ENCODE measurements at regions not wholly inside any gene's neighbourhood (a gene's known extent, or its start where the extent isn't known, plus 50 kb on each side); places are given as distances from the start of the nearest gene placed in this dataset.

GRCh38 chr3:99172736-99173657, 271.5 kb upstream of the DCBLD2 start:
- H3K9me3 ChIP-seq (ENCODE audit: control insufficient read depth, low read length), result no peaks in the 10 kb centered on the region
- no peaks in the 10 kb centered on the region for H3K27me3 ChIP-seq (ENCODE audit: control insufficient read depth in 1 of 2, insufficient read depth in 2 of 2, low read length in 1 of 2)
- H3K4me3 ChIP-seq (ENCODE audit: low read length in 2 of 2), result no peak overlapping the region
- intact Hi-C loops (cut with DNase I), result loop anchor here (2.0 to 5.0 kb wide), 2 partner anchors 146 to 148 kb away; no protein-coding TSS in a partner anchor
- no peaks in the 10 kb centered on the region for H3K36me3 ChIP-seq (ENCODE audit: control insufficient read depth in 1 of 2, insufficient read depth in 2 of 2, low read length in 1 of 2)
- no peaks in the 10 kb centered on the region for H3K4me1 ChIP-seq (ENCODE audit: control insufficient read depth in 1 of 2, insufficient read depth in 2 of 2, low read length in 2 of 2)
- DNase-seq (peak; percentile 62 to 67), ATAC-seq (ENCODE audit: low FRiP score) (no peak)
- 56 to 57% methylated on average over 5 of the region's 5 CpGs for WGBS, 2 donors
- no peak overlapping the region for H3K27ac ChIP-seq (ENCODE audit: low read depth in 1 of 2, low read length in 2 of 2)

DNA sequence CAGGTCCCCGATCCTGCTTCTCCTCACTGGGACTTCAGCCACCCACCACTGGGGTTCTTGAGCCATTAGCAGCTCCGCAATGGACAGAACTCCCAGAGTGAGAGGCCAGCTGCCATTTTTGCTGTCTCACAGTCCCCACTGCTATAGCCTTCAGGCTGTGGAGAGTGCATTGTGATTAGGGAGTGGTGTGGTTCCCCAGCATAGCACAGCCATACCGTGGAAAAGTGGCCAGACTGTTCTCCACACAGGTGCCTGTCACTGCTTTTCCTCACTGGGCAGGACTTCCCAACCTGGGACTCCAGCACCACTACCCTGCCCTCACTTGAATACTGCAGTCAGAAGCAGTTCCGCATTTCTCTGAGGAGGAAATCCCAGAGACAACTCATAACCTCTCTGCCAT, 270.3 kb upstream of the DCBLD2 start:
- no peak overlapping the region for H3K4me3 ChIP-seq (ENCODE audit: low read length in 2 of 2)

GRCh38 chr3:99170867-99171517, 269.5 kb upstream of the DCBLD2 start:
- no peaks in the 10 kb centered on the region for H3K36me3 ChIP-seq (ENCODE audit: control insufficient read depth in 1 of 2, insufficient read depth in 2 of 2, low read length in 1 of 2)
- 97 to 100% methylated on average over 6 of the region's 6 CpGs for WGBS, 2 donors
- peak in 1 of 2 donors; percentile 27 for DNase-seq
- no peaks in the 10 kb centered on the region for H3K9me3 ChIP-seq (ENCODE audit: control insufficient read depth, low read length)
- ATAC-seq (ENCODE audit: low FRiP score), result no peak
- no peaks in the 10 kb centered on the region for H3K27me3 ChIP-seq (ENCODE audit: control insufficient read depth in 1 of 2, insufficient read depth in 2 of 2, low read length in 1 of 2)
- H3K27ac ChIP-seq (ENCODE audit: low read depth in 1 of 2, low read length in 2 of 2), result no peak overlapping the region
- no peaks in the 10 kb centered on the region for H3K4me1 ChIP-seq (ENCODE audit: control insufficient read depth in 1 of 2, insufficient read depth in 2 of 2, low read length in 2 of 2)
- intact Hi-C loops (cut with DNase I), result loop anchor here in 1 of 2 donors (5.0 kb wide), 1 partner anchor 144 kb away; no protein-coding TSS in a partner anchor
- no peak overlapping the region for H3K4me3 ChIP-seq (ENCODE audit: low read length in 2 of 2)

More for the DNA sequence above, 270.3 kb upstream of the DCBLD2 start:
- no peak overlapping the region for H3K27ac ChIP-seq (ENCODE audit: low read depth in 1 of 2, low read length in 2 of 2)
- H3K9me3 ChIP-seq (ENCODE audit: control insufficient read depth, low read length), result no peaks in the 10 kb centered on the region
- H3K4me1 ChIP-seq (ENCODE audit: control insufficient read depth in 1 of 2, insufficient read depth in 2 of 2, low read length in 2 of 2), result no peaks in the 10 kb centered on the region
- peak in 1 of 2 donors; percentile 17 for DNase-seq
- H3K27me3 ChIP-seq (ENCODE audit: control insufficient read depth in 1 of 2, insufficient read depth in 2 of 2, low read length in 1 of 2), result no peaks in the 10 kb centered on the region
- intact Hi-C loops (cut with DNase I), result loop anchor here (2.0 to 5.0 kb wide), 2 partner anchors 144 to 147 kb away; no protein-coding TSS in a partner anchor
- 95 to 97% methylated on average over 4 of the region's 4 CpGs for WGBS, 2 donors
- ATAC-seq (ENCODE audit: low FRiP score), result no peak
- H3K36me3 ChIP-seq (ENCODE audit: control insufficient read depth in 1 of 2, insufficient read depth in 2 of 2, low read length in 1 of 2), result no peaks in the 10 kb centered on the region

GRCh38 chr3:99167071-99167470, 265.6 kb upstream of the DCBLD2 start:
- Histone ChIP-seq H3K4me3 (ENCODE audit: low read length in 2 of 2) (no peak overlapping the region), H3K27ac (ENCODE audit: low read depth in 1 of 2, low read length in 2 of 2) (no peak overlapping the region), H3K27me3 (ENCODE audit: control insufficient read depth in 1 of 2, insufficient read depth in 2 of 2, low read length in 1 of 2) (no peaks in the 10 kb centered on the region), H3K9me3 (ENCODE audit: control insufficient read depth, low read length) (no peaks in the 10 kb centered on the region), H3K36me3 (ENCODE audit: control insufficient read depth in 1 of 2, insufficient read depth in 2 of 2, low read length in 1 of 2) (no peaks in the 10 kb centered on the region), H3K4me1 (ENCODE audit: control insufficient read depth in 1 of 2, insufficient read depth in 2 of 2, low read length in 2 of 2) (no peaks in the 10 kb centered on the region)
- DNase-seq (no peak), ATAC-seq (ENCODE audit: low FRiP score) (no peak)
- intact Hi-C loops (cut with DNase I), result no loop called here

- DNase-seq (peak in 1 of 2 donors; percentile 26), ATAC-seq (ENCODE audit: low FRiP score) (no peak)
- H3K36me3 ChIP-seq (ENCODE audit: control insufficient read depth in 1 of 2, insufficient read depth in 2 of 2, low read length in 1 of 2), result no peaks in the 10 kb centered on the region
- no peaks in the 10 kb centered on the region for H3K9me3 ChIP-seq (ENCODE audit: control insufficient read depth, low read length)
- intact Hi-C loops (cut with DNase I), result no loop called here
- H3K27ac ChIP-seq (ENCODE audit: low read depth in 1 of 2, low read length in 2 of 2), result no peak overlapping the region
- H3K4me1 ChIP-seq (ENCODE audit: control insufficient read depth in 1 of 2, insufficient read depth in 2 of 2, low read length in 2 of 2), result no peaks in the 10 kb centered on the region
- 94 to 95% methylated on average over 3 of the region's 3 CpGs for WGBS, 2 donors
- H3K4me3 ChIP-seq (ENCODE audit: low read length in 2 of 2), result no peak overlapping the region
- no peaks in the 10 kb centered on the region for H3K27me3 ChIP-seq (ENCODE audit: control insufficient read depth in 1 of 2, insufficient read depth in 2 of 2, low read length in 1 of 2)
Observed at GRCh38 chr3:99163314-99163713, 261.8 kb upstream of the DCBLD2 start.

- H3K4me1 ChIP-seq (ENCODE audit: control insufficient read depth in 1 of 2, insufficient read depth in 2 of 2, low read length in 2 of 2), result no peaks in the 10 kb centered on the region
- no peak overlapping the region for H3K4me3 ChIP-seq (ENCODE audit: low read length in 2 of 2)
- peak in 1 of 2 donors; percentile 24 for DNase-seq
- H3K27ac ChIP-seq (ENCODE audit: low read depth in 1 of 2, low read length in 2 of 2), result no peak overlapping the region
- no peaks in the 10 kb centered on the region for H3K27me3 ChIP-seq (ENCODE audit: control insufficient read depth in 1 of 2, insufficient read depth in 2 of 2, low read length in 1 of 2)
- H3K36me3 ChIP-seq (ENCODE audit: control insufficient read depth in 1 of 2, insufficient read depth in 2 of 2, low read length in 1 of 2), result no peaks in the 10 kb centered on the region
- intact Hi-C loops (cut with DNase I), result no loop called here
- ATAC-seq (ENCODE audit: low FRiP score), result no peak
- H3K9me3 ChIP-seq (ENCODE audit: control insufficient read depth, low read length), result peaks cover 3% of the 10 kb centered on the region
Observed at GRCh38 chr3:99159220-99159762, 257.8 kb upstream of the DCBLD2 start.

- no peak for ATAC-seq (ENCODE audit: low FRiP score)
- H3K4me3 ChIP-seq (ENCODE audit: low read length in 2 of 2), result no peak overlapping the region
- WGBS, 2 donors, result 84 to 87% methylated on average over 1 of the region's 1 CpG
- no peaks in the 10 kb centered on the region for H3K9me3 ChIP-seq (ENCODE audit: control insufficient read depth, low read length)
- H3K4me1 ChIP-seq (ENCODE audit: control insufficient read depth in 1 of 2, insufficient read depth in 2 of 2, low read length in 2 of 2), result peaks cover 0 to 1% of the 10 kb centered on the region in 2 donors
- H3K27me3 ChIP-seq (ENCODE audit: control insufficient read depth in 1 of 2, insufficient read depth in 2 of 2, low read length in 1 of 2), result no peaks in the 10 kb centered on the region
- no peak for DNase-seq
- no peak overlapping the region for H3K27ac ChIP-seq (ENCODE audit: low read depth in 1 of 2, low read length in 2 of 2)
- no peaks in the 10 kb centered on the region for H3K36me3 ChIP-seq (ENCODE audit: control insufficient read depth in 1 of 2, insufficient read depth in 2 of 2, low read length in 1 of 2)
- intact Hi-C loops (cut with DNase I), result no loop called here
Observed at GRCh38 chr3:99145031-99145430, 243.5 kb upstream of the DCBLD2 start.

DNA sequence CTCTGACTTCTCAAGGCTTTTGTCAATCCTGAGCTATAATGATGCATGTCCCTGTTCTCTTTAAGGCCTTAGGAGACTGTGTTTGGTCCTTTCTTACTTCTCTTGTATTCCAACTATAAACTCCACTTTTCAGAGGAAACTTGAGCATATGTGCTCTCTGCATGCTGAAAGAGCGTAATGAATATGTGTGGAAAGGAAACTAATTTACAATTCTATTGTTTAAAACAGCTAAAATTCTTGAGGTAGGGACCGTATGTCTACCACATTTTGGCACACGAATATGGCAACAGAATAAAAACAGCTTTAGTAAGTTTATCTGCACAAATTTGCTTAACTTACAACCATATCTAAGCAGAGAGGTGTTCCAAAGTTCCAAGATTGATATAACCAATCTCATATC, 242.0 kb upstream of the DCBLD2 start:
- no peak for DNase-seq
- no peaks in the 10 kb centered on the region for H3K9me3 ChIP-seq (ENCODE audit: control insufficient read depth, low read length)
- no peaks in the 10 kb centered on the region for H3K27me3 ChIP-seq (ENCODE audit: control insufficient read depth in 1 of 2, insufficient read depth in 2 of 2, low read length in 1 of 2)
- no peak overlapping the region for H3K27ac ChIP-seq (ENCODE audit: low read depth in 1 of 2, low read length in 2 of 2)
- H3K36me3 ChIP-seq (ENCODE audit: control insufficient read depth in 1 of 2, insufficient read depth in 2 of 2, low read length in 1 of 2), result no peaks in the 10 kb centered on the region
- no peak overlapping the region for H3K4me3 ChIP-seq (ENCODE audit: low read length in 2 of 2)
- 43 to 51% methylated on average over 3 of the region's 3 CpGs for WGBS, 2 donors
- H3K4me1 ChIP-seq (ENCODE audit: control insufficient read depth in 1 of 2, insufficient read depth in 2 of 2, low read length in 2 of 2), result peaks cover 0 to 1% of the 10 kb centered on the region in 2 donors
- ATAC-seq (ENCODE audit: low FRiP score), result no peak
- intact Hi-C loops (cut with DNase I), result no loop called here
